HG02763 (cell line): ENCODE measurements at regions not wholly inside any gene's neighbourhood (a gene's known extent, or its start where the extent isn't known, plus 50 kb on each side); places are given as distances from the start of the nearest gene placed in this dataset.

ENCODE experiments used
- ATAC-seq: cut with Tn5 transposase; IDR thresholded peaks from one replicate; pipeline ENCODE4 v1.9.1; 2021; ENCODE audit warnings: mild to moderate bottlenecking, moderate library complexity; ENCODE audit not compliant: unreplicated experiment

DNA sequence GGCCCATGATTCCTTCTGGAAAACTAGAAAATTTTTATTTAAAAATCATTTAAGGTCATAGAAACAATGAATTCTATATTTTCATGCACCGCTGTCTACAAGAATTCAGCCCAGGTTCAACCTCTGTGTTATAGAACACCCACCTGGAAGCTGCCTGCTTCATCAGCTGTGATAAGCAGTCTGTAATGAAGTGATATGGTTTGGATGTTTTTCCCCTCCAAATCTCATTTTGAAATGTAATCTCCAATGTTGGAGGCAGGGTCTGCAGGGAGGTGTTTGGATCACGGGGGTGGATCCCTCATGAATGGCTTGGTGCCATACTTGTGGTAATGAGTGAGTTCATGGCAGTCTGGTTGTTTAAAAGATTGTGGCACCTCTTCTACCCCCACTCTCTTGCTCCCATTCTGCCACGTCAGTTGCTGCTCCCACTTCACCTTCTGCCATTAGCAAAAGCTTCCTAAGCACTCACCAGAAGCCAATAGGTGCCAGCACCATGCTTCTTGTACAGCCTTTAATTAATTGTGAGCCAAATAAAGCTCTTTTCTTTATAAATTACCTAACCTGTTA is 55.6 kb downstream of the MRPL32 start:
- no peak for ATAC-seq

- ATAC-seq, result no peak
These were observed 58.8 kb downstream of the MRPL32 start for GRCh38 chr7:42991024-42991423.

GRCh38 chr7:42991913-42992591 is 59.9 kb downstream of the MRPL32 start:
- ATAC-seq, result no peak

GRCh38 chr7:42993038-42993437 is 60.9 kb downstream of the MRPL32 start:
- ATAC-seq, result no peak

- ATAC-seq, result no peak
These were observed 61.9 kb downstream of the MRPL32 start for GRCh38 chr7:42994096-42994495.

DNA sequence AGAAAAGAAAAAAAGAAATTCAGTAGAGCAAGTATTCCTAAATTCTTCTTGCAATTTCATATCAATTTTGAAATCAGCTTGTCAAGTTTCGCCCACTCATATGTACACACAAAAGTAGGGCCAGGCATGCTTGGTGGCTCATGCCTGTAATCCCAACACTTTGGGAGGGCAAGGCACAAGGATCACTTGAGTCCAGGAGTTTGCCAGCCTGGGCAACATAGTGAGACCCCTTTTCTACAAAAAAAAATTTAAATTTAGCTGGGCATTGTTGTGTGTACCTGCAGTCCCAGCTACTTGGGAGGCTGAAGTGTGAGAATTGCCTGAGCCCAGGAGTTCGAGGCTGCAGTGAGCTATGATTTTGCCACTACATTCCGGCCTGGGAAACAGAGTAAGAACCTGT is 65.4 kb downstream of the MRPL32 start:
- ATAC-seq, result no peak

DNA sequence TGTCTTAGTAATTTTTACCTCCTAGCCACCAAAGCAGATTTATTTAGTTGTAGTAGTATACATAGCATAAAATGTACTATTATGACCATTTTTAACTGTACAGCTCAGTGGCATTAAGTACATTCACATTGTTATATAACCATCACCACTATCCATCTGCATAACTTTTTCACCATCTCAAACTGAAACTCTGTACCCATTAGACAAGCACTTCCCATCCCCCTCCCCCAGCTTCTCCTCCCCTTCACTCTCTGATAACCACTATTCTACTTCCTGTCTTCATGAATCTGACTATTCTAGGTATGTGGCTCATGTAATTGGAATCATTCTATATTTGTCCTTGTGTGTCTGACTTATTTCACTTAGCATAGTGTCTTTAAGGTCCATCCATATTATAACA is 71.9 kb downstream of the MRPL32 start:
- no peak for ATAC-seq

- ATAC-seq, result no peak
These were observed 73.8 kb downstream of the MRPL32 start for GRCh38 chr7:43006008-43006407.

GRCh38 chr7:43010061-43010460 is 77.9 kb downstream of the MRPL32 start:
- no peak for ATAC-seq

GRCh38 chr7:43011879-43012278 is 79.7 kb downstream of the MRPL32 start:
- no peak for ATAC-seq

- ATAC-seq, result no peak
These were observed 82.2 kb downstream of the MRPL32 start for GRCh38 chr7:43014406-43014805.

- ATAC-seq, result no peak
These were observed 83.1 kb downstream of the MRPL32 start for GRCh38 chr7:43015301-43015700.

GRCh38 chr7:43018446-43018845 is 86.3 kb downstream of the MRPL32 start:
- no peak for ATAC-seq

- ATAC-seq, result no peak
These were observed 89.3 kb downstream of the MRPL32 start for GRCh38 chr7:43021431-43021830.

DNA sequence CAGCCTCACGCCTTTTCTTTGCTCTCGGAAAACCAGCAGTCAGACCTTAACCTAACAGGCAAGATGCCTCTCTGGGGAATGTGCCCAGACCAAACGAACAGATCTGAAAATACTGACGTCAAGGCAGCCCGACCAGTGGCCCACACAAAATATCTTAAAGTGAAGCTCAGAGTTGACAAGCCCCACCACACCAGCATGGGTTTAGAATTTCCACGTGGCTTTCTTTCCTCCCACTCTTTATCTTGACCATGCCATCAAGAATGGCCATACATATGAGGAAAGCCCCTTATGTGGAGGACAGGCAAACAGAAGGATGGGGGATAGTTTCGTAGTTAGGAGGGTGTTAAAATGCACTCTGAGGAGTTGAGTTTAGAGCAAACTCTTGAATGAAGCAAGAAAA is 89.8 kb downstream of the MRPL32 start:
- no peak for ATAC-seq

DNA sequence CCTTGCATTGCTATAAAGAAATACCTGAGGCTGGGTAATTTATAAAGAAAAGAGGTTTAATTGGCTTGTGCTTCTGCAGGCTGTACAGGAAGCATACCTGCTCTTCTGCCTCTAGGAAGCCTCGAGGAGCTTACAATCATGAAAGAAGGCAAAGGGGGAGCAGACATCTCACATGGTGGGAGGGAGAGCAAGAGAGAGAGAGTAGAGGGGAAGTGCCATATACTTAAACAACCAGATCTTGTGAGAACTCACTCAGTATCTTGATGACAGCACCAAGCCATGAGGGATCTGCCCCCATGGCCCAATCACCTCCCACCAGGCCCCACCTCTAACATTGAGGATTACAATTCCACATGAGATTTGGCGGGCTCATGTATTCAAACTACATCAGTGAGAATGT is 79.1 kb upstream of the HECW1 start:
- ATAC-seq, result no peak

DNA sequence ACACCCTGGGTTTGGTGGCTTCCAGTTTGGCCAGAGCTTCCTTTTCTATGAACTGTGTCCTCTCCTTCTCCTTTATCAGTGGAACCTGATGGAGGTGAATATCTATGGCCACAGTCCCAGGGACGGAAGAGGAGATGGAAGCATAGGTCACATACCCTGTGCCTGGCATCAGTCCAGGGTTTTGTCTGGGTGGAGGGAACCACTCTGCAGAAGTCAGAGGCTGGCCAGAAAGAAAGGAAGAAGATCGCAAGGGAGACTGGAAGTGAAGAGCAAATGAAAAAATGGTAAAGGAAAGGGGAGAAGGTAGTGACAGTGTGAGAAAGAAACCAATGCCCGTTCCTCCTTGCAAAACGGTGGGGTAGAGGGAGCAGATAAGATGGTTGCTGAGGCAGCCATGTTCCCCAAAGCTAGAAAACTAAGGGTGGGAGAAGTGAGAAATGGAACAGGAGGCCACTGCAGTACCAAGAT is 77.9 kb upstream of the HECW1 start:
- no peak for ATAC-seq

DNA sequence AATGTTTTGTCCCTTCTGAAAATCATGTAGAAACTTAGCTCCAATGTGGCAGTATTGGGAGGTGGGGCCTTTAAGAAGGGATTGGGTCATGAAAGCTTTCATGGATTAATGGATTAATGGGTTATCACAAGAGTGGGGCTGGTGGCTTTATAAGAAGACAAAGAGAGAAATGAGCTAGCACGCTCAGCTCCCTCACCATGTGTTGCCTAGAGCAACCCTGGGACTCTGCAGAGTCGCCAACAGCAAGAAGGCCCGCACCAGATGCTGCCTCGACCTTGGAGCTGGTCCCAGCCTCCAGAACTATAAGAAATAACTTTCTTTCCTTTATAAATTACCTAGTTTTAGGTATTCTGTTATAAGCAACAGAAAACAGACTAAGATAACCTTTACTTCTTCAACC is 74.9 kb upstream of the HECW1 start:
- no peak for ATAC-seq

DNA sequence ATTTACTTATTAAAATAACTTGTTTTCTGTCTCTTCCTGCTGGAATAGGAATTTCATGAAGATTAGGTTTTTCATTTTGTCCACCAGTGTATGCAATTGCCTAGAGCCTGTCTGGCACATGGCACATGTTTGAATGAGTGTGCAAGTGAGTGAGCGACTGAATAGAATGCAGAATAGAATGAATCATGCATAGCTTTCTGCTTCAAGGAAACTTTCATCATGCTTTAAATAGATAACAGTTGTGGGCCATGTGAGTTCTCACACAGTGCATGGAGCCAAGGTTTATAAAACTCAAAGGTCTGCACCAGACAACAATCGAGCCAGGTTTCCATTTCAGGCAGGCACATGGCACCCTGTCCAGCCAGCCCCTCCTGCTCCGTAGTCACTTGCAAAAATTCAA is 74.2 kb upstream of the HECW1 start:
- no peak for ATAC-seq

DNA sequence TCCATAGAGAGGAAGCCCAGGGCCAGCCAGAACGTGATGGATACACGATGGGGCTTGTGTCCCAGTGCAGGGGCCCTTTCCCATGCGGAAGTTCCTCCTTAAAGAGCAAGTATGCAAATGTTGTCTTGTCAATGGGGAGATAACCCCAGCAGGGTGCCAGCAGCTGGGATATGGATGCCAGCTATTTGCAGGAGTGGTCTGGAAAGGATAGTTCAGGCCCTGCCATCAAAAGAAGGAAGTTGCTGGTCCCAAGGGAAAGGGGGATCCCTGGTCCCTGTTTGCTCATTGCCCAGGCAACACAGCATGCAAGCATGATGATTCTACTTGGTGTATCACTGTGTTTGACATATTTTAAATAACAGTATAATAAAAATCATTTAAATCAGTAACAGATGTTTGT is 73.1 kb upstream of the HECW1 start:
- no peak for ATAC-seq

DNA sequence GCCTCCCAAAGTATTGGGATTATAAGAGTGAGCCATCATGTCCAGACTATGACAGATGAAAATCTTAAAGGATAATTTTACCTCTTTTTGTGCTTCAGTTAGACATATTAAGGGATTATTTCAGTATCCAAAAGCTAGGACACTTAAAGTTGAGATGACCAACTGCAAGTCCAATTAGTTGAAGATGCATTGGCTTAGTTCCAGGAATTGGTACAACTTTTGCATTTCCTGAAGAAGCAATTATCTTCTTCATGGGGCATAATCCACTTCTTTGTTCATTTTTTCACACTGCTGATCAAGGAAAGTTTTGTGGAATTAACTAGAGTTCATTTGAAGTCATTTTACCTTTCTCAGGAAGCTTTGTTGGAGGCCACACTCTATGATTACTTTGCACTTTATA is 72.0 kb upstream of the HECW1 start:
- no peak for ATAC-seq

DNA sequence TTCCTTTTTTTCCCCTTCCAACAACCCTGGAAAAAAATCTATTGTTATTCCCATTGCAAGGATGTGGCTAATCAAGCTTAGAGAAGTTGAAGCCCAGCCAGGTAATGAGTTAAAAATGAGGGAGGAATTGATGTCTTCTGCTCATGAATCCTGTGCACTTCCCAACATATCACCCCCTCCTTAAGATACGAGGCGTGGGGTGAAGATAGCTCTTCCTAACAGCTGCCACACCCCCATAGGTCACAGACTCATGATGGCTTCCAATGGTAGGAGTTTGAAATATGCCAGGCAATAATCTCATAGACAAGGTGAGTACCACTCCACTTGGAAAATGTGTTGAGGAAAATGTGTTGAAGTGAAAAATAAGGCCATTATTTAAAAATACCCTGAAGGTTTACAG is 71.3 kb upstream of the HECW1 start:
- no peak for ATAC-seq

- no peak for ATAC-seq
These were observed 70.7 kb upstream of the HECW1 start for GRCh38 chr7:43041724-43042123.
